Left lung (tissue), 4 donors: ENCODE measurements at regions not wholly inside any gene's neighbourhood (a gene's known extent, or its start where the extent isn't known, plus 50 kb on each side); places are given as distances from the start of the nearest gene placed in this dataset.

Experiments used
- ATAC-seq: fragments of 200-7000 bp; cut with Tn5 transposase; one replicate; pipeline ENCODE4 v1.9.1; 2020; ENCODE audit warnings: moderate library complexity
- DNase-seq, 4 donors: peaks; one replicate each; pipeline ENCODE4 v3.0.0-alpha.2; 2013 to 2020
- H3K27ac ChIP-seq, 2 donors: fragments of 200-600 bp; sonication (generic) in 1 of 2; one replicate each; pipeline versions ENCODE4 v1.5.0 to v1.8.0; 2020 to 2021
- H3K27me3 ChIP-seq, 2 donors: fragments of 200-600 bp; sonication (generic) in 1 of 2; one replicate each; pipeline versions ENCODE4 v1.5.0 to v1.8.0; 2020 to 2021
- H3K36me3 ChIP-seq, 2 donors: fragments of 200-600 bp; sonication (generic) in 1 of 2; one replicate each; pipeline versions ENCODE4 v1.5.0 to v1.8.0; 2020 to 2021
- H3K4me1 ChIP-seq, 2 donors: fragments of 200-600 bp; one replicate each; pipeline ENCODE4 v1.8.0; 2021
- H3K4me3 ChIP-seq, 2 donors: fragments of 200-600 bp; sonication (generic) in 1 of 2; one replicate each; pipeline versions ENCODE4 v1.5.0 to v1.8.0; 2020 to 2021; ENCODE audit warnings: mild to moderate bottlenecking in 1 of 2
- H3K9me3 ChIP-seq, 2 donors: fragments of 200-600 bp; sonication (generic) in 1 of 2; one replicate each; pipeline versions ENCODE4 v1.5.0 to v1.8.0; 2020 to 2021
- CTCF ChIP-seq, 2 donors: fragments of 200-600 bp; sonication (generic) in 1 of 2; IDR thresholded peaks; one replicate each; pipeline versions ENCODE4 v1.5.0 to v1.8.0; 2021; ENCODE audit warnings: antibody characterized with exemption in 2 of 2
- intact Hi-C, 2 donors: fragments of 100-400 bp; cut with DNase I; formaldehyde crosslinking; loops; one replicate each; pipeline versions ENCODE4 v1.11.2 to v1.14.2; 2022
- donor health status: DM: no; HTN: yes; CAD: no.
- donor health status: DM: no; HTN: no; CAD: no.

GRCh38 chr11:12315024-12315423 is 62.3 kb upstream of the PARVA start:
- no peak overlapping the region for H3K27ac ChIP-seq
- TF ChIP-seq CTCF (IDR thresholded peaks at IDR 0.05) = no peak
- no peaks in the 10 kb centered on the region for H3K36me3 ChIP-seq
- no peak for DNase-seq
- H3K4me3 ChIP-seq = no peak overlapping the region
- no peak for ATAC-seq
- peaks cover 0 to 16% of the 10 kb centered on the region in 2 donors for H3K9me3 ChIP-seq
- H3K27me3 ChIP-seq = no peaks in the 10 kb centered on the region
- peaks cover 0 to 3% of the 10 kb centered on the region in 2 donors for H3K4me1 ChIP-seq
- intact Hi-C loops = no loop called here

- DNase-seq (no peak), ATAC-seq (no peak)
- Histone ChIP-seq H3K36me3 (no peaks in the 10 kb centered on the region), H3K4me3 (no peak overlapping the region), H3K27ac (no peak overlapping the region), H3K27me3 (no peaks in the 10 kb centered on the region), H3K9me3 (peaks cover 0 to 16% of the 10 kb centered on the region in 2 donors), H3K4me1 (peaks cover 0 to 3% of the 10 kb centered on the region in 2 donors)
- intact Hi-C loops = no loop called here
- no peak for TF ChIP-seq CTCF (IDR thresholded peaks at IDR 0.05)
Observed at GRCh38 chr11:12316432-12316831, 60.9 kb upstream of the PARVA start.

- Histone ChIP-seq H3K27ac (no peak overlapping the region), H3K36me3 (no peaks in the 10 kb centered on the region), H3K4me3 (no peak overlapping the region), H3K4me1 (peaks cover 0 to 3% of the 10 kb centered on the region in 2 donors), H3K9me3 (peaks cover 0 to 16% of the 10 kb centered on the region in 2 donors), H3K27me3 (no peaks in the 10 kb centered on the region)
- TF ChIP-seq CTCF (IDR thresholded peaks at IDR 0.05) = no peak
- no peak for ATAC-seq
- no peak for DNase-seq
- intact Hi-C loops = no loop called here
Observed at GRCh38 chr11:12318791-12319438, 58.5 kb upstream of the PARVA start.

GRCh38 chr11:12319461-12319951 is 57.9 kb upstream of the PARVA start:
- intact Hi-C loops = no loop called here
- H3K36me3 ChIP-seq = peaks cover 0 to under 1% of the 10 kb centered on the region in 2 donors
- DNase-seq (no peak), ATAC-seq (peak; percentile 45)
- H3K9me3 ChIP-seq = peaks cover 0 to 16% of the 10 kb centered on the region in 2 donors
- no peak overlapping the region for H3K27ac ChIP-seq
- peaks cover 0 to 3% of the 10 kb centered on the region in 2 donors for H3K4me1 ChIP-seq
- H3K4me3 ChIP-seq = no peak overlapping the region
- no peak for TF ChIP-seq CTCF (IDR thresholded peaks at IDR 0.05)
- no peaks in the 10 kb centered on the region for H3K27me3 ChIP-seq

GRCh38 chr11:12319988-12320387 is 57.4 kb upstream of the PARVA start:
- Histone ChIP-seq H3K9me3 (peaks cover 0 to 16% of the 10 kb centered on the region in 2 donors), H3K36me3 (peaks cover 0 to 5% of the 10 kb centered on the region in 2 donors), H3K27me3 (no peaks in the 10 kb centered on the region), H3K27ac (no peak overlapping the region), H3K4me3 (no peak overlapping the region), H3K4me1 (peaks cover 0 to 3% of the 10 kb centered on the region in 2 donors)
- ATAC-seq (no peak), DNase-seq (no peak)
- intact Hi-C loops = no loop called here
- no peak for TF ChIP-seq CTCF (IDR thresholded peaks at IDR 0.05)
